Lower leg skin (tissue), 3 donors: ENCODE measurements at regions not wholly inside any gene's neighbourhood (a gene's known extent, or its start where the extent isn't known, plus 50 kb on each side); places are given as distances from the start of the nearest gene placed in this dataset.

Source experiments
- POLR2A ChIP-seq, 2 donors: fragments of 450-650 bp; IDR thresholded peaks; one replicate each; pipeline ENCODE4 v1.6.1; 2016 to 2017; ENCODE audit warnings: antibody characterized with exemption in 2 of 2, mild to moderate bottlenecking in 1 of 2, moderate library complexity in 1 of 2
- TF ChIP-seq, protein P1 (sequence below), 3 donors: fragments of 450-650 bp; IDR thresholded peaks; one replicate each; pipeline ENCODE4 v1.5.1; 2016; ENCODE audit warnings: antibody characterized with exemption in 3 of 3, mild to moderate bottlenecking in 3 of 3, moderate library complexity in 2 of 3

DNA sequence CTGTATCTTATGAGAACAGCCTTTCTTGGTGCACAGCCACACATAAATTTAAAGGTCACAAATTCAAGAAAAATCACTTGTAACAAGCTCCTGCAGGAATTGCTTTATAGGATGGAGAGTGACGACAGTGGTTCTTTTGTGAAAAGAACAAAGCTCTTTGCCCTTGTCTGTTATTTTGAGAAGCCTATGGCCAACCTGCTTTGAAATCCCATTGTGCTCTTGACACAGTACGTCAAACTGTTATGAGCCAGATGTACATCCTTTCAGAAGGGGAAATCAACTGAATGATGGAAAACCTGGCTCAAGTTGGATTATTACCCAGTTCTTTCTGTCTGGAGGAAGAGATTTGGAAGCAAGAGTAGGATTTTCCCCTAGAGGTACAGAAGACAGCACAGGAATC is 1454.2 kb downstream of the ARAP2 start:
- TF ChIP-seq, protein P1, sequence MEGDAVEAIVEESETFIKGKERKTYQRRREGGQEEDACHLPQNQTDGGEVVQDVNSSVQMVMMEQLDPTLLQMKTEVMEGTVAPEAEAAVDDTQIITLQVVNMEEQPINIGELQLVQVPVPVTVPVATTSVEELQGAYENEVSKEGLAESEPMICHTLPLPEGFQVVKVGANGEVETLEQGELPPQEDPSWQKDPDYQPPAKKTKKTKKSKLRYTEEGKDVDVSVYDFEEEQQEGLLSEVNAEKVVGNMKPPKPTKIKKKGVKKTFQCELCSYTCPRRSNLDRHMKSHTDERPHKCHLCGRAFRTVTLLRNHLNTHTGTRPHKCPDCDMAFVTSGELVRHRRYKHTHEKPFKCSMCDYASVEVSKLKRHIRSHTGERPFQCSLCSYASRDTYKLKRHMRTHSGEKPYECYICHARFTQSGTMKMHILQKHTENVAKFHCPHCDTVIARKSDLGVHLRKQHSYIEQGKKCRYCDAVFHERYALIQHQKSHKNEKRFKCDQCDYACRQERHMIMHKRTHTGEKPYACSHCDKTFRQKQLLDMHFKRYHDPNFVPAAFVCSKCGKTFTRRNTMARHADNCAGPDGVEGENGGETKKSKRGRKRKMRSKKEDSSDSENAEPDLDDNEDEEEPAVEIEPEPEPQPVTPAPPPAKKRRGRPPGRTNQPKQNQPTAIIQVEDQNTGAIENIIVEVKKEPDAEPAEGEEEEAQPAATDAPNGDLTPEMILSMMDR (IDR thresholded peaks at IDR 0.05) = no peak
- TF ChIP-seq POLR2A (IDR thresholded peaks at IDR 0.05) = no peak
